Activated T-helper 1 cell treated with anti-CD3 and anti-CD28 coated beads, Interleukin-12 subunit alpha, Interleukin-12 subunit beta, Interleukin-2, Interleukin-4 antibody, amounts not matched to agents 30 ng/mL and 10 ng/mL and 1 ng/mL, durations not matched to agents 14 hours and 24 hours and 36 hours (primary cell): ENCODE measurements at regions not wholly inside any gene's neighbourhood (a gene's known extent, or its start where the extent isn't known, plus 50 kb on each side); places are given as distances from the start of the nearest gene placed in this dataset.

Experiments
- DNase-seq: peaks from one replicate; pipeline ENCODE4 v3.0.0; 2021; ENCODE audit warnings: low spot score
- H3K27ac Mint-ChIP-seq: one replicate; pipeline ENCODE4 v1.8.0; 2021; ENCODE audit warnings: mild to moderate bottlenecking, mixed read lengths
- H3K27me3 Mint-ChIP-seq: one replicate; pipeline ENCODE4 v1.8.0; 2022; ENCODE audit warnings: mild to moderate bottlenecking, moderate library complexity, mixed read lengths; ENCODE audit not compliant: insufficient read depth
- H3K36me3 Mint-ChIP-seq: one replicate; pipeline ENCODE4 v1.8.0; 2021; ENCODE audit warnings: low read depth, mixed read lengths
- H3K4me1 Mint-ChIP-seq: one replicate; pipeline ENCODE4 v1.8.0; 2021; ENCODE audit warnings: low read depth, mixed read lengths
- H3K4me3 Mint-ChIP-seq: one replicate; pipeline ENCODE4 v1.8.0; 2021; ENCODE audit warnings: mild to moderate bottlenecking, moderate library complexity, mixed read lengths
- H3K9me3 Mint-ChIP-seq: one replicate; pipeline ENCODE4 v1.8.0; 2021; ENCODE audit warnings: mixed read lengths
- intact Hi-C: fragments of 100-400 bp; cut with micrococcal nuclease; formaldehyde crosslinking; loops from one replicate; pipeline ENCODE4 v1.15.1; 2024

GRCh38 chr4:11881364-11881763 is 452.7 kb upstream of the HS3ST1 start:
- H3K9me3 Mint-ChIP-seq: peaks cover 7% of the 10 kb centered on the region
- H3K4me1 Mint-ChIP-seq: no peaks in the 10 kb centered on the region
- intact Hi-C loops: no loop called here
- no peaks in the 10 kb centered on the region for H3K27me3 Mint-ChIP-seq
- H3K4me3 Mint-ChIP-seq: no peak overlapping the region
- DNase-seq: no peak
- H3K27ac Mint-ChIP-seq: no peak overlapping the region
- no peaks in the 10 kb centered on the region for H3K36me3 Mint-ChIP-seq

DNA sequence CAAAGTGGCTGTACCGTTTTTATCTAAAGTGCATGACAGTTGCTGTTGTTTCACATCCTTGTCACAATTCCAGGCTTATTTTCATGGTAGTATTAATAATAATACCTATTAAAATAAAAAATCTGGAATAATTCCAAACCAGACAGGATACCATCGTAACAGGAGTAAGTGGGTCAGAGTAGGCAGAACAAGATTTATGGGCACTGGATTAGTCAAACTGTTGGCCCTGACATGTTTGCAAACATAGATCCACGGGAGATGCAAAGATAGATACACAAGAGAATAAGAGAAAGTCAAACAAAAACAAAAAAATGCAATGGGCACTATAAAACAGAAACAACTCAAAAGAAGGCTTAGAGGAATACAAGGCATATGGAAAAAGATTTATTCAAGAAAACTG is 449.5 kb upstream of the HS3ST1 start:
- Mint-ChIP-seq H3K9me3 (peaks cover 8% of the 10 kb centered on the region), H3K4me1 (no peaks in the 10 kb centered on the region)

DNA sequence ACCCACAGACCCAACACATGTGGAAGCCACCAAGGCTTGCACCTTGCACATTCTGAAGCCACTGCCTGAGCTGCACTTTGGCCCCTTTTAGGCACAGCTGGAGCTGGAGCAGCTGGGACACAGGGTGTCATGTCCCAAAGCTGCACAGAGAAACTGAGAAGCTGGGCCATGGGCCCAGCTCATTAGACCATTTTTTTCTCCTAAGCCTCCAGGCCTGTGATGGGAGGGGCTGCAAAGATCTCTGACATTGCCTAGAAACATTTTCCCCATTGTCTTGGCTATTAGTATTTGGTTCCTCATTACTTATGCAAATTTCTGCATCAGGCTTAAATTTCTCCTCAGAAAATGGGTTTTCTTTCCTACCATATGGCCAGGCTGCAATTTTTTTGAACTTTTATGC is 447.4 kb upstream of the HS3ST1 start:
- Mint-ChIP-seq H3K27me3 (no peaks in the 10 kb centered on the region), H3K4me3 (no peak overlapping the region), H3K36me3 (no peaks in the 10 kb centered on the region), H3K4me1 (no peaks in the 10 kb centered on the region), H3K27ac (no peak overlapping the region), H3K9me3 (peaks cover 8% of the 10 kb centered on the region)
- intact Hi-C loops: no loop called here
- DNase-seq: no peak

More for the DNA sequence above, 449.5 kb upstream of the HS3ST1 start:
- no peaks in the 10 kb centered on the region for H3K36me3 Mint-ChIP-seq
- intact Hi-C loops: no loop called here
- DNase-seq: no peak
- H3K4me3 Mint-ChIP-seq: no peak overlapping the region
- no peaks in the 10 kb centered on the region for H3K27me3 Mint-ChIP-seq
- H3K27ac Mint-ChIP-seq: no peak overlapping the region

DNA sequence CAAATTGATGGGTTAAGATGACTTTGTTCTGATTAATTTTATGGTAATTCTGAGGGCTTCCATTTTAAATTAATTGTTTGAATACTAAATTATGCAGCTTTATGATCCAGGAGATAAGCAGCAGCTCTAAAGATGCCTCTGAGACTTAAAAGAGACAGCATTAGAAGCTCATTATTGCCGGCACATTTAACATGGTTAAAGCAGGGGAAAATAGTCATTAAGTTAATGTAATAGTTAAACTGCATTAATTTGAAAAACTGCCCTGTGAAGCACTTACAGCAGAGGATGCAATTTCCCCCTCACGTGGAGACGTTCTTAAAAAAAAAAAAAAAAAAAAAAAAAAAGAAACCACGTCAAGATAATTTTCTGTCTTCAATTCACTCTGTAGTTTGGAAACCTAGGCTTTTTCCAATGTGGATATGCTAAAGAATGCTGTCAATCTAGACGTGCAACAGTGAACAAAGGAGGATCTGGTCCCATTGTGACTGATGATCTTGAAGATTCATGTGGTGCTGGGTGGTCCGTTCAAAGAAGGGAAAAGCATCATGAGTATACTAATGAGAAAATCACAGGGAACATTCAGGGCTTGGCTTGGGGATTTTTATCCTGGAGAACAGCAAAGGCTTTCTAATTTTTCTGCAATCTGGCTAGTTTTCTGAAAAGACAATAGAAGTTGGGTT is 440.6 kb upstream of the HS3ST1 start:
- no peaks in the 10 kb centered on the region for H3K9me3 Mint-ChIP-seq
- H3K27ac Mint-ChIP-seq: no peak overlapping the region
- H3K27me3 Mint-ChIP-seq: no peaks in the 10 kb centered on the region
- intact Hi-C loops: no loop called here
- H3K4me3 Mint-ChIP-seq: no peak overlapping the region
- no peaks in the 10 kb centered on the region for H3K4me1 Mint-ChIP-seq
- no peaks in the 10 kb centered on the region for H3K36me3 Mint-ChIP-seq
- DNase-seq: no peak

DNA sequence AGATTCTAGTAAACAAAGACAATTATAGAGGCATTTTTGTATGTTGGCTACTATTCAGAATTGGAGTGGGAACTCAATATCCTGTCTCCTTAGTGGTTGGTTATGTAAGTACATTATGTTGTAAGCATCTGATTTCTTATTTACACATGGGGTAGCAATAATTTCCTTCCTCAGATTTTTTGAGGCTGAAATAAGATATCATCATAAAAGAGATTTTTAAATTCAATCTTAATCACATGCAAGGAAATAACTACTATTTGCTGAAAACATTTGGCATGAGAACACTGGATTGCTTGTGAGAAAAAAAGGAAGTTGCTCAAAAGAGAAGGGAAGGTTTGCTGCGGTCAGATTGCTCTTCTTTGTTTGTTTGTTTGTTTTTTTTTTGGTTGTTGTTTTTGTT is 437.7 kb upstream of the HS3ST1 start:
- Mint-ChIP-seq H3K9me3 (no peaks in the 10 kb centered on the region), H3K4me3 (no peak overlapping the region), H3K36me3 (no peaks in the 10 kb centered on the region), H3K27me3 (no peaks in the 10 kb centered on the region), H3K4me1 (no peaks in the 10 kb centered on the region), H3K27ac (no peak overlapping the region)
- intact Hi-C loops: no loop called here
- no peak for DNase-seq

GRCh38 chr4:11860996-11861395 is 432.3 kb upstream of the HS3ST1 start:
- H3K4me1 Mint-ChIP-seq: no peaks in the 10 kb centered on the region
- no peaks in the 10 kb centered on the region for H3K9me3 Mint-ChIP-seq
- no peaks in the 10 kb centered on the region for H3K27me3 Mint-ChIP-seq
- DNase-seq: no peak
- intact Hi-C loops: no loop called here
- H3K36me3 Mint-ChIP-seq: no peaks in the 10 kb centered on the region
- no peak overlapping the region for H3K4me3 Mint-ChIP-seq
- no peak overlapping the region for H3K27ac Mint-ChIP-seq

DNA sequence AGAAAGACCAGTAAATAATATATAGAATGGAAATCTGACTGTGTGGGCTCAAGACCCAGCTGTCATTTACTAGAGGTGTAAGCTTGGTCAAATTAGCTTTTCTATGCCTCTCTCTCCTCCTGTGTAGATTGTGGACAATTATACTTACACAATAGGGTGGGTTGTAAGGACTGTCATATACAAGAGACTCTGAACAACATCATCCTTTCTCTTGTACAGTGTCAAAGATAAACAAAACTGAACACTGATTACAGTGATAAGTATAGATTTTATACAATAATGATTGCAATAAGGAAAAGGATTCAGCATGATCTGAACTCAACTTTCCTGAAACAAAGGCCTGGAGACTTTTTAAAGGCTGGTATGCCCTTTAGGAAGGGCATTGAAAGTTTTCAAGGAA is 429.2 kb upstream of the HS3ST1 start:
- Mint-ChIP-seq H3K27me3 (no peaks in the 10 kb centered on the region), H3K4me1 (no peaks in the 10 kb centered on the region), H3K9me3 (no peaks in the 10 kb centered on the region), H3K36me3 (no peaks in the 10 kb centered on the region), H3K4me3 (no peak overlapping the region), H3K27ac (no peak overlapping the region)
- no peak for DNase-seq
- intact Hi-C loops: no loop called here

GRCh38 chr4:11847167-11847566 is 418.5 kb upstream of the HS3ST1 start:
- no peaks in the 10 kb centered on the region for H3K36me3 Mint-ChIP-seq
- no peaks in the 10 kb centered on the region for H3K4me1 Mint-ChIP-seq
- DNase-seq: no peak
- H3K27ac Mint-ChIP-seq: no peak overlapping the region
- no peak overlapping the region for H3K4me3 Mint-ChIP-seq
- no peaks in the 10 kb centered on the region for H3K27me3 Mint-ChIP-seq
- H3K9me3 Mint-ChIP-seq: no peaks in the 10 kb centered on the region
- intact Hi-C loops: no loop called here

GRCh38 chr4:11843927-11844326 is 415.2 kb upstream of the HS3ST1 start:
- Mint-ChIP-seq H3K4me3 (no peak overlapping the region), H3K9me3 (no peaks in the 10 kb centered on the region), H3K27me3 (no peaks in the 10 kb centered on the region), H3K36me3 (no peaks in the 10 kb centered on the region), H3K4me1 (no peaks in the 10 kb centered on the region), H3K27ac (no peak overlapping the region)
- no peak for DNase-seq
- intact Hi-C loops: no loop called here

GRCh38 chr4:11843340-11843739 is 414.6 kb upstream of the HS3ST1 start:
- no peaks in the 10 kb centered on the region for H3K36me3 Mint-ChIP-seq
- intact Hi-C loops: no loop called here
- H3K4me1 Mint-ChIP-seq: no peaks in the 10 kb centered on the region

DNA sequence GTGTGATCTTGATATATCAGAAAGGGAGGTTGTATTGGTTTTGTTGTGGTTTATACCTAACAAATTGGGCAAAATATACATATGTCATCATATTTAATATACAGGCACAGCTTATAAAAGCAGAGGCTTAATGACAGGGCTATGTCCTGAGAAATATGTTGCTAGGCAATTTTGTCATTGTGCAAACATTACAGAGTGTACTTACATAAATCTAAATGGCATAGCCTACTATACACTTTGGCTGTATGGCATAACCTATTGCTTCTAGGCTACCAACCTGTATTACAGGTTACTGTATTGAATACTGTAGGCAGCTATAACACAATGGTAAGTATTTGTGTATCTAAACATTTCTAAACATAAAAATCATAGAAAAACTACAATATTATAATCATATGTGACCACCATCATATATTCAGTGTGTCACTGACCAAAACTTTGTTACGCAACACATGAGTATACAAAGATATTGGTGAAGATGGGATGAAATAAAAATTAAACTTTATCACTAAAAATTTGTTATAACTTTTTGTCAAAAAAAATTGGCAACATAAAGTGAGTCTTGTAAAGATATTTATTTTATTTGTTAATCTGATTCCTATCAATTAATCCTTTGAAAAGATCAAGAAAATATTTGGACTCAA is 414.0 kb upstream of the HS3ST1 start:
- no peaks in the 10 kb centered on the region for H3K4me1 Mint-ChIP-seq
- H3K4me3 Mint-ChIP-seq: no peak overlapping the region
- no peaks in the 10 kb centered on the region for H3K27me3 Mint-ChIP-seq
- intact Hi-C loops: no loop called here
- H3K36me3 Mint-ChIP-seq: no peaks in the 10 kb centered on the region
- DNase-seq: no peak
- H3K9me3 Mint-ChIP-seq: no peaks in the 10 kb centered on the region
- no peak overlapping the region for H3K27ac Mint-ChIP-seq

More at GRCh38 chr4:11843340-11843739, 414.6 kb upstream of the HS3ST1 start:
- H3K27me3 Mint-ChIP-seq: no peaks in the 10 kb centered on the region
- no peaks in the 10 kb centered on the region for H3K9me3 Mint-ChIP-seq
- H3K4me3 Mint-ChIP-seq: no peak overlapping the region
- no peak for DNase-seq
- no peak overlapping the region for H3K27ac Mint-ChIP-seq

GRCh38 chr4:11839889-11840288 is 411.2 kb upstream of the HS3ST1 start:
- Mint-ChIP-seq H3K4me3 (no peak overlapping the region), H3K4me1 (no peaks in the 10 kb centered on the region), H3K27me3 (no peaks in the 10 kb centered on the region)

GRCh38 chr4:11831739-11832138 is 403.0 kb upstream of the HS3ST1 start:
- DNase-seq: no peak
- Mint-ChIP-seq H3K9me3 (no peaks in the 10 kb centered on the region), H3K36me3 (no peaks in the 10 kb centered on the region), H3K4me1 (no peaks in the 10 kb centered on the region), H3K27me3 (no peaks in the 10 kb centered on the region), H3K27ac (no peak overlapping the region), H3K4me3 (no peak overlapping the region)
- intact Hi-C loops: no loop called here

More at GRCh38 chr4:11839889-11840288, 411.2 kb upstream of the HS3ST1 start:
- no peaks in the 10 kb centered on the region for H3K9me3 Mint-ChIP-seq
- no peak overlapping the region for H3K27ac Mint-ChIP-seq
- no peaks in the 10 kb centered on the region for H3K36me3 Mint-ChIP-seq
- intact Hi-C loops: no loop called here
- DNase-seq: no peak

- DNase-seq: no peak
- no peaks in the 10 kb centered on the region for H3K36me3 Mint-ChIP-seq
- H3K27ac Mint-ChIP-seq: no peak overlapping the region
- no peaks in the 10 kb centered on the region for H3K4me1 Mint-ChIP-seq
- H3K9me3 Mint-ChIP-seq: no peaks in the 10 kb centered on the region
- intact Hi-C loops: no loop called here
- H3K4me3 Mint-ChIP-seq: no peak overlapping the region
- no peaks in the 10 kb centered on the region for H3K27me3 Mint-ChIP-seq
Measured at GRCh38 chr4:11824566-11824965, 395.9 kb upstream of the HS3ST1 start.
